GM21447 (cell line): ENCODE measurements at regions not wholly inside any gene's neighbourhood (a gene's known extent, or its start where the extent isn't known, plus 50 kb on each side); places are given as distances from the start of the nearest gene placed in this dataset.
"Not testable (repeated sequence)": the region's sequence is repeated elsewhere in the genome, so short reads cannot be mapped to it uniquely, and the experiment has no call there.

Source experiments
- ATAC-seq: cut with Tn5 transposase; IDR thresholded peaks from one replicate; pipeline ENCODE4 v1.9.1; 2021; ENCODE audit not compliant: unreplicated experiment

DNA sequence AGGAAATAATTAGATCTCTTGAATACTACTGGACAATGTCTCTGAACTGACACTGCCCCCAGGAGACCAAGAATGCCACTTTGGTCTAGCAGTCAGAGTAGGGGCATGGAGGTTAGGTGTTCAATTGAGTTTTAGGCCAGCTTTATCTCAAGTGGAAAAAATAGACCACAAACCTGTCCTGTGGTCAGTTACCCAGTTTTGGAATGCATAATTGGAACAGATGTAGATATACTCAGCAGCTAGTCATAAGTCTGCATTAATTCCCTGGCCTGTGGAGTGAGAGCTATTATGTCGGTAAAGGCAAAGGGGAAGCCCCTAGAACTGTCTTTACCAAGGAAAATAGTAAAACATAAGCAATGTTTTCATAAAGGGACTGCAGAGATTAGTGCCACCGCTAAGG is 587.7 kb downstream of the GLUD2 start:
- no peak for ATAC-seq

DNA sequence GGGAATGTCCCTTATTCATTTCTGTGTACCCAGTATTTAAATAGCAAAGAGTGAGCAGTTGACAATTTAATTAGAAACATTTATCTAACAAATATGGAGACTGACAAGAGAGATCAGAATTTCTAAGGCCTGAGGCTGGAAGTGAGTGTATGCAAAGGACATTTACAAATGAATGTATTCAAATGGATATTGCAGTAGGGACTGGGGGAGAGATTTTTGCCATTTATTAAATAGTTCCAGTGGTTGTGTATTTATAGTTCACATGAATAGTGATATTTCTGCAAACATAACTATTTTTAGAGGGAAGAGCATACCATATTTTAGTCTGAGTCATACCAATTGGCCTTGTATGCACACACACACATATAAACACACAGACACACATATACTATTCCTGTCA is 592.4 kb downstream of the GLUD2 start:
- ATAC-seq = no peak

DNA sequence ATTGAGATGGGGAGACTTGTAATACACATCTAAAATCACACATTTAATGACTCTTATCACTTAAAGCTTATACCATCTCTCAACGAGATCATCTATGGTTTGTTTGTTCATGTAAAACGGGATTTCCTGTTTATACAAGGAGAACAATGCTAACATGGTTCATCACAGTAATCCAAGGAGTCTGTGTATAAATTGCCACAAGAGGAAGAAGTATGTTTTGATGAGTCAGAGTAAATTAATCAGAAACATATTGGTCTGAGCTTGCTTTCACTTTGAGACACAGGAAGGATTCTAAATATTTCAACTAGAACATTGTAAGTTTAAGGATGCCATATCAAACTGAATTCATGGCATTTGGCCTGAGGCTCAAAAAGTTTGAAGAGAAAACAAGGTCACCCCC is 594.1 kb downstream of the GLUD2 start:
- no peak for ATAC-seq

DNA sequence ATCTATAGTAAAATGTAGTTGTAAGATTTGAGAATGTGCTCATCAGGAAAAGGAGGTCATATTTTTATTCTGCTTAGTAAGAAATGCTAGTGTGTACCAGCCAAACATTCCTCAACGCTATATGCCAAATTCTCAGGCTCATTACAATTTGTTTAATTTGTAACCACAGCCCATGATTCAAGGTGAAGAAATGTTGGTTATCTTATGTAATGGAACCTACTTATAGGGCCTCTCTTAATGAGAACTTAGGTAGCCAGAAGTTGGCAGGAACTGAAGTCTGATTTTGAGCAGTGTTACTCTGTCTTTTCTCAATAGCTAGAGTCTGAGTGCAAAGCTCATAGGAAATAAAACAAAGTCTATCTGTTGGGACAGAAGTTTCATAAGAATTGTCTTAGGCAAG is 595.0 kb downstream of the GLUD2 start:
- no peak for ATAC-seq

DNA sequence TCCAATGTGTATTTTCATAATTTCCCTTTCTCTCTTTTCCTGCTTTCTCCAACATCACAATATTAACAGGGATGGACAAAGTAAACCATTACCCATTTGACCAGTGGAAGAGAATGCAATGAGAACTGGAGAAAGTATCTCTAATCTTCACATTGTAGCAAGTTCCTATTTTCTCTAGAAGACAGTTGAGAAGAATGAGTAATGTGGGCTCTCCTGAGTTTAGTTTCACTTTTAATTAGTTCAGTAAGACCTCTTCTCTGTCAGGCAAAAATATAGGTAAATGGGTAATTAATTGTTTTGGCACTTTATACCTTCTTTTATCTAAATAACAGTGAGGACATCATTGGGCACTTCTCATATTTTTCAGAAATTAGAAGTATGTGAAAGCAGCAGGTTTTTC is 602.0 kb downstream of the GLUD2 start:
- no peak for ATAC-seq

GRCh38 chrX:121655276-121655675 is 607.9 kb downstream of the GLUD2 start:
- ATAC-seq = no peak

DNA sequence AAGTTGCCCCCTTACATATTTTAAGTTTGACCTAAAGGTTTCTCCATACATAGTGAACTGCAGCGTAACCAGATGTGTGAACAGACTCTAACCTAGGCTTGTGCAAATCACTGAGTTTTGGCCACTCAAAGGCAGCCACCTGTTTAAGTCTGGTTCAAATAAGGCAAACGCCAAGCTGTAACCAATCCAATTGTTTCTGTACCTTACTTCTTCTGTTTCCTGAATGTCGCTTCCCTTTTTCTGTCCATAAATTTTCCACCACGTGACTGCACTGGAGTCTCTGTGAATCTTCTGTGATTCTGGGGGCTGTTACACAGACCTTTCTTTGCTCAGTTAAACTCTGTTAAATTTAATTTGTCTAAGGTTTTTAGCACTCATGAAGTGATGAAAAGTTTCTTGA is 618.8 kb downstream of the GLUD2 start:
- ATAC-seq = no peak

GRCh38 chrX:121671649-121672048 is 624.2 kb downstream of the GLUD2 start:
- no peak for ATAC-seq

GRCh38 chrX:121709236-121709635 is 661.8 kb downstream of the GLUD2 start:
- not testable (repeated sequence) for ATAC-seq

DNA sequence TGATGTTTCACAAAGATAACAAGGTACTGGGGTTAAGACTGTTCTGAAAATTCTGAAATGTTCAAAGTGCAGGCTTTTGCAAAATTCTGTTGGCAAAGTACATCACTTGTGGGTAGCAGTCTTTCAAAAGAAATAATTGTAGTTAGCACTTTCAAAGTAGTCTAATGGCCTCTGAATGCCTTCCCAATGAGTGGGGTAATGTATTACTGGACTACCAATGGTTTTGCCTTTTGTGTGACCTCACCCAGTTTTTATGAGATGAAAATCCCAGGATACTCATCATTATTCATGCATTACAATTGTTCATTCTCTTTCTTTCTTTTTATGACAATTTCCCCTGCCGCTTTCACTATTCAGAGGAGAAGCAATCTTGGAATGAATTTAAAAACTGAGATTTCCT is 686.1 kb downstream of the GLUD2 start:
- no peak for ATAC-seq

DNA sequence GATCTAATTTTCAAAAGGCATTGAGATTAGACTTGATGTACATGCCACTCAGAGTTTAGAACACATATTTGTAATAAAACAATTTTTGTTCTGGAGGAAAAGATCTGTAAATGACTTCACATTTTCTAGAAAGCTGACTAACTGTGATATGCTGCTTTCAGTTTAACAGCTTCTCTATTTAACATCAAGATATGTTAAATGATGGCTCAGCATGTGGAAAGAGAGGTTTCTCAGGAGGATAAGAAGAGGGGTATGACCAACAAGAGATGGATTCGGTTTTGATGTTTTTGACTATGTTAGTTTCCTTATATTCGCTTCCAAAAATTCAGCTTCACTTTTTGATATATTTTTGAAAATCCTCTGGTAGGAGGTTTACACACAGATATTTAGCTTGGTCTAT is 698.7 kb downstream of the GLUD2 start:
- no peak for ATAC-seq

DNA sequence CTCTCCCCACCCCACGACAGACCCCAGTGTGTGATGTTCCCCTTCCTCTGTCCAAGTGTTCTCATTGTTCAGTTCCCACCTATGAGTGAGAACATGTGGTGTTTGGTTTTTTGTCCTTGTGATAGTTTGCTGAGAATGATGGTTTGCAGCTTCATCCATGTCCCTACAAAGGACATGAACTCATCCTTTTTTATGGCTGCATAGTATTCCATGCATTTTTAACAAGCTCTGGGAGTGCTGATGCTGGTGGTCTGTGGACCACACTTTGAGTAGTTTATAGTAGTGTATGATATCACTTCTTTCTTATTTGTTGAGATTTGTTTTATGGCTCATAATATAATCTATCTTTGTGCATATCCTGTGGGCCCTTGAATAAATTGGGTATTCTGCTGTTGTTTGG is 706.2 kb downstream of the GLUD2 start:
- not testable (repeated sequence) for ATAC-seq

DNA sequence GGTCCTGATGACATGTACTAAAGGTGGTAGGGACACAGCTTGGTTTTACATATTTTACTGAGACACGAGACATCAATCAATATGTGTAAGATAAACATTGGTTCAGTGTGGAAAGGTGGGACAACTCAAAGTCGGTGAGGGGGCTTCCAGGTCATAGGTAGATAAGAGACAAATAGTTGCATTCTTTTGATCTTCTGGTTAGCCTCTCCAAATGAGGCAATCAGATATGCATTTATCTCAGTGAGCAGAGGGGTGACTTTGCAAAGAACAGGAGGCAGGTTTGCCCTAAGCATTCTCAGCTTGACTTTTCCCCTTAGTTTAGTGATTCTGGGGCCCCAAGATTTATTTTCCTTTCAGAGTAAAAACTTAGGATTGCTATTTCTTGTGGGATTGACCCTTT is 706.9 kb downstream of the GLUD2 start:
- no peak for ATAC-seq

DNA sequence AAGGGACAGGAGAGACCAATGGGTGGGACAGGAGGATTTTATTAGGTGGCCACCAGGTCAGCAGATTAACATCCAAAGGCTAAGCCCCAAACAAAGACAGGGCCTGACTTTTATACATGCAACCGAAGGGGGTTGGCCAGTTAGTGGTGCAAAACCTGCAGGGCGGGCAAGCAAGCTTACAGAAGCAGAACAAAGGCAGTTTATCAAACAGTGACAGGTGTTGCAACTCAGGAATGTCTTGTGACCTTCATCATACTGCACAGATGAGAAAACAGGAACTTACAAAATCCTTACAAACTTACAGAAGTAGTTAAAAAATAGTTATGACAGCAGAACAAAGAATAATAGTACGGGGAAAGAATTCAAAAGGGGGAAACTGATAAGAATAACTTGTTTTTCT is 708.1 kb downstream of the GLUD2 start:
- ATAC-seq = no peak

- no peak for ATAC-seq
Observed at GRCh38 chrX:121761845-121762244, 714.4 kb downstream of the GLUD2 start.

DNA sequence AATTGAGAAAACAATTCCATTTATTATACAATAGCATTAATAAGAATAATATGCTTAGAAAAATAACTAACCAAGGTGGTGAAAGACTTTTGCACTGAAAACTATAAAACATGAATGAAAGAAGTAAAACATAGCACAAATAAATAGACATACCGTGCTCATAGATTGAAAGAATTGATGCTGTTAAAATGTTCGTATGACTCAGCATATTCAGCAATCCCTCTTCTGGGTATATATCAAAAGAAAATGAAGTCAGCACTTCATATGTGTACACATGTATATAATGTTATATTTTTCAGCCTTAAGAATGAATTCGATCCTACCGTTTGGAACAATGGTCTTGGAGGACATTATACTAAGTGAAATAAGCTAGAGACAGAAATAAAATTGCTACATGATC is 716.3 kb downstream of the GLUD2 start:
- ATAC-seq = no peak

GRCh38 chrX:121768210-121768609 is 720.8 kb downstream of the GLUD2 start:
- not testable (repeated sequence) for ATAC-seq

- ATAC-seq = no peak
Observed at GRCh38 chrX:121781991-121782390, 734.6 kb downstream of the GLUD2 start.

DNA sequence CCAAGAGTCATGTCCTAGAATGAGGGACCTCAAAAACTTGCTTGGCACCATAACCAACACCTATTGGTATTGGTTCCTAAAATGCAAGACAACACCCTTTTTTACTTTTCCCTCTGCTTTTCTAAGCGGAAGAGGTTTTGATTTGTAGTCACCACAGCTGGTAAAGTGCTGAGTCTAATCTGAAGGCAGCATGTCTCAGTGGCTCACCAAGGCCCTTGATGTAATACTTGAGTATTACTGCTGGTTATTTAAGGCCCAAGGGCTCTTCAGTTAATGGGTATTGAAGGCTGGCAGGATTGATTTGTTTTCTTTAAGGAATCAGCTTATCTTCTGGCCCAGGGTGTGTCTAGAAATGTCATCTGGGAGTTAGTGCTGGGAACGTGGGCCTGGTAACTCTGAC is 735.1 kb downstream of the GLUD2 start:
- no peak for ATAC-seq

DNA sequence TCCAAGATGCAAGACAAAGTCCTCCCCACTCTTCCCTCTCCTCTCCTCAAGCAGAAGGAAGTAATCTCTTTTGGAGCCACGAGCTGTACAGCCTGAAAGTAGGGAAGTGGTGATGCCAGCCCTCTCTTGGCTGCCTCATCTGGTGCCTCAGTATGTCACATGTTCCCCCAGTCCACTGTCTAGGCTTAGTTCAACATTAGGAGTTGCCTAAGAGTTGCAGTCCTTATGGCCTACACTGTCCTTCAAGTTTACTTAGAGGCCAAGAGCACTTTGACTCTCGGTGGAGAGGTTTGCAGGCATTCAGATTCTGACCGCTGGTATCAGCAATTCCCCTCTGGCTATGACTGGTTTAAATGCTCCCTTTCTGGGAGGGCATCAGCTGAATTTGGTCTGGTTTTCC is 735.6 kb downstream of the GLUD2 start:
- no peak for ATAC-seq

GRCh38 chrX:121802881-121803412 is 755.5 kb downstream of the GLUD2 start:
- ATAC-seq = no peak

- no peak for ATAC-seq
Observed at GRCh38 chrX:121823406-121823805, 776.0 kb downstream of the GLUD2 start.

GRCh38 chrX:121831601-121832000 is 784.2 kb downstream of the GLUD2 start:
- no peak for ATAC-seq

GRCh38 chrX:121832446-121832845 is 785.0 kb downstream of the GLUD2 start:
- ATAC-seq = no peak
